DND-41 (cell line): ENCODE measurements at regions not wholly inside any gene's neighbourhood (a gene's known extent, or its start where the extent isn't known, plus 50 kb on each side); places are given as distances from the start of the nearest gene placed in this dataset.

ENCODE experiments used
- ATAC-seq: fragments of 200-7000 bp; cut with Tn5 transposase; 3 replicates; pipeline ENCODE4 v1.9.1; 2021; ENCODE audit warnings: low read depth; ENCODE audit not compliant: insufficient read depth
- DNase-seq: peaks from one replicate; pipeline ENCODE4 v3.0.0-alpha.2; 2020
- H2AFZ ChIP-seq: 2 replicates; pipeline ENCODE4 v1.6.0; 2012; ENCODE audit warnings: low read depth, low read length
- H3K27ac ChIP-seq: 2 replicates; pipeline ENCODE4 v1.5.1; 2012; ENCODE audit warnings: low read length, inconsistent platforms
- H3K27me3 ChIP-seq: fragments of 200-600 bp; sonication (generic); 2 replicates; pipeline ENCODE4 v1.6.0; 2012; ENCODE audit warnings: low read length, mild to moderate bottlenecking, inconsistent platforms; ENCODE audit not compliant: insufficient read depth, poor library complexity
- H3K36me3 ChIP-seq: 2 replicates; pipeline ENCODE4 v1.5.1; 2012; ENCODE audit warnings: low read length, inconsistent platforms; ENCODE audit not compliant: insufficient read depth
- H3K4me1 ChIP-seq: 2 replicates; pipeline ENCODE4 v1.5.1; 2012; ENCODE audit warnings: mild to moderate bottlenecking, low read length; ENCODE audit not compliant: insufficient read depth
- H3K4me2 ChIP-seq: 2 replicates; pipeline ENCODE4 v1.6.0; 2012; ENCODE audit warnings: mild to moderate bottlenecking, moderate library complexity, low read length, inconsistent platforms; ENCODE audit not compliant: insufficient read depth
- H3K4me3 ChIP-seq, 2 experiments: fragments of 200-600 bp in 1 of 2; shearing (Covaris generic) in 1 of 2; 2 replicates each; pipeline ENCODE4 v1.5.1; 2012 to 2016; ENCODE audit warnings: inconsistent platforms in 2 of 2, low read length in 2 of 2, mild to moderate bottlenecking in 2 of 2, low read depth in 1 of 2, moderate library complexity in 1 of 2
- H3K79me2 ChIP-seq: 2 replicates; pipeline ENCODE4 v1.6.0; 2012; ENCODE audit warnings: low read length, inconsistent platforms; ENCODE audit not compliant: insufficient read depth
- H3K9ac ChIP-seq: 2 replicates; pipeline ENCODE4 v1.6.0; 2012; ENCODE audit warnings: low read depth, mild to moderate bottlenecking, inconsistent platforms, low read length, moderate library complexity
- H3K9me3 ChIP-seq: 2 replicates; pipeline ENCODE4 v1.5.1; 2012; ENCODE audit warnings: low read length, moderate library complexity, mild to moderate bottlenecking, inconsistent platforms; ENCODE audit not compliant: insufficient read depth, severe bottlenecking
- H4K20me1 ChIP-seq: 2 replicates; pipeline ENCODE4 v1.6.0; 2012; ENCODE audit warnings: low read length; ENCODE audit not compliant: insufficient read depth
- CTCF ChIP-seq: IDR thresholded peaks from 2 replicates; pipeline ENCODE4 v1.5.1; 2012; ENCODE audit warnings: borderline replicate concordance, low read length, moderate library complexity, mild to moderate bottlenecking; ENCODE audit not compliant: poor library complexity, severe bottlenecking; ENCODE audit errors: extremely low read depth
- EZH2 ChIP-seq: IDR thresholded peaks from 3 replicates; pipeline ENCODE4 v1.6.1; 2012; ENCODE audit warnings: borderline replicate concordance, low read depth, mild to moderate bottlenecking, moderate library complexity, low read length, inconsistent platforms; ENCODE audit not compliant: severe bottlenecking

DNA sequence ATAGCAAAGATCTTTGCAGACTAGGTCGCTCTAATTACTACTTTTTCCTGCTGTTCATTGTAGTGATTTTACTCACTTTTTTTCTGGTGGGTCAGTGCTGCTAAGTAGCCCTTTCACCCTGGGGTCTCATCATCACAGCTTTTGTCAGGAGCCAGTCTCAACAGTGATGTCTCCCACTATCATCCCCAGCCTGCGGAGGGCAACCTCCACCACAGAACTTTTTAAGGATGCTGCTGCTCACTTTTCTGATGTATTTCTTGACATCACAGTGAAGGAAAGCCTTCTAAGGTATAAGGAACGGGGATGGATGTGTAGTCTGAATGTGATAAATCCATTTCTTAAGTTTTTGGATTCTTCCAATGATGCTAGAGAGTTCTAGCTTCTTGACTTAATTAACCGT, 242.5 kb upstream of the RIOK2 start:
- Histone ChIP-seq H3K27ac (no peak overlapping the region), H4K20me1 (no peaks in the 10 kb centered on the region), H2AFZ (no peak overlapping the region), H3K4me3 (no peak overlapping the region), H3K27me3 (no peaks in the 10 kb centered on the region), H3K4me2 (no peak overlapping the region), H3K9me3 (no peaks in the 10 kb centered on the region), H3K36me3 (no peaks in the 10 kb centered on the region), H3K4me1 (no peaks in the 10 kb centered on the region), H3K79me2 (no peaks in the 10 kb centered on the region), H3K9ac (no peak overlapping the region)
- no peak; the same call in 2 of the 3 replicates for ATAC-seq
- TF ChIP-seq EZH2 = no peak
- TF ChIP-seq CTCF = peak; percentile 57
- no peak for DNase-seq

DNA sequence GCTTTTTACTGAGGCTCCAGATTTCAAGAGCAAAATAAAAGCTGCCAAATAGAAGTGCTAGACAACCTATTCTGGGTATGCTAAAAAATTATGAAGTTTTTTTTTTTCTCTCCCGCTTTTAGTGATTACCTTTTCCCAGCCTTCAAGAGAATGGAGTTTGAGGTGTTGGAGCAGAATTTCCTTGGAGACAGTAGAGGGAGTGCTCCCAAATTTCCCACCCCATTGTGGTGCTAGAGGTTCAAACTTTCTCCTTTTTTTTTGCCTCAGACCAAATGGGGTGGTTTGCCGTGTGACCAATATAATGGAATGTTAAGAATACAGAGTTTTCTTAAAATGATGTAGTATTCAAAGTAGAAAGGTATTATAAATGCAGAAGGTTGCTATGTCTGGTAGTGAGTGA, 244.2 kb upstream of the RIOK2 start:
- Histone ChIP-seq H3K9me3 (no peaks in the 10 kb centered on the region), H3K79me2 (no peaks in the 10 kb centered on the region), H4K20me1 (no peaks in the 10 kb centered on the region), H3K36me3 (no peaks in the 10 kb centered on the region), H3K4me1 (no peaks in the 10 kb centered on the region), H3K4me3 (no peak overlapping the region), H3K4me2 (no peak overlapping the region), H3K9ac (no peak overlapping the region), H3K27ac (no peak overlapping the region), H2AFZ (no peak overlapping the region), H3K27me3 (no peaks in the 10 kb centered on the region)
- DNase-seq (no peak), ATAC-seq (no peak)
- TF ChIP-seq CTCF = no peak
- TF ChIP-seq EZH2 = no peak

GRCh38 chr5:97434021-97434420, 251.0 kb upstream of the RIOK2 start:
- H3K4me1 ChIP-seq = no peaks in the 10 kb centered on the region
- TF ChIP-seq EZH2 (no peak), CTCF (no peak)
- no peaks in the 10 kb centered on the region for H4K20me1 ChIP-seq
- H2AFZ ChIP-seq = no peak overlapping the region
- H3K27me3 ChIP-seq = no peaks in the 10 kb centered on the region
- H3K79me2 ChIP-seq = no peaks in the 10 kb centered on the region
- no peak for ATAC-seq
- no peaks in the 10 kb centered on the region for H3K9me3 ChIP-seq
- H3K4me2 ChIP-seq = no peak overlapping the region
- DNase-seq = no peak
- no peaks in the 10 kb centered on the region for H3K36me3 ChIP-seq
- no peak overlapping the region for H3K27ac ChIP-seq
- no peak overlapping the region for H3K9ac ChIP-seq
- no peak overlapping the region for H3K4me3 ChIP-seq

- TF ChIP-seq CTCF = no peak
- TF ChIP-seq EZH2 = no peak
- H2AFZ ChIP-seq = no peak overlapping the region
- no peaks in the 10 kb centered on the region for H3K4me1 ChIP-seq
- no peak overlapping the region for H3K27ac ChIP-seq
- H4K20me1 ChIP-seq = no peaks in the 10 kb centered on the region
- no peaks in the 10 kb centered on the region for H3K79me2 ChIP-seq
- no peak overlapping the region for H3K4me3 ChIP-seq
- ATAC-seq (no peak), DNase-seq (no peak)
- no peaks in the 10 kb centered on the region for H3K36me3 ChIP-seq
- no peak overlapping the region for H3K4me2 ChIP-seq
- H3K9ac ChIP-seq = no peak overlapping the region
- no peaks in the 10 kb centered on the region for H3K9me3 ChIP-seq
- H3K27me3 ChIP-seq = no peaks in the 10 kb centered on the region
These were observed 253.4 kb upstream of the RIOK2 start for GRCh38 chr5:97436405-97436804.
